Stimulated activated naive CD8-positive, alpha-beta T cell treated with anti-CD3 and anti-CD28 coated beads, Interleukin-15, Interleukin-2, amounts not matched to agents 100 ng/mL and 50 ng/mL, for 24 hours (primary cell): ENCODE measurements at regions not wholly inside any gene's neighbourhood (a gene's known extent, or its start where the extent isn't known, plus 50 kb on each side); places are given as distances from the start of the nearest gene placed in this dataset.
"Not testable (repeated sequence)": the region's sequence is repeated elsewhere in the genome, so short reads cannot be mapped to it uniquely, and the experiment has no call there.

Experiments
- H3K27ac Mint-ChIP-seq: one replicate; pipeline ENCODE4 v1.8.0; 2021; ENCODE audit warnings: mild to moderate bottlenecking, mixed read lengths
- H3K27me3 Mint-ChIP-seq: one replicate; pipeline ENCODE4 v1.8.0; 2021; ENCODE audit warnings: mixed read lengths
- H3K36me3 Mint-ChIP-seq: one replicate; pipeline ENCODE4 v1.8.0; 2021; ENCODE audit warnings: low read depth, mixed read lengths
- H3K4me1 Mint-ChIP-seq: one replicate; pipeline ENCODE4 v1.8.0; 2021; ENCODE audit warnings: low read depth, mixed read lengths
- H3K4me3 Mint-ChIP-seq: one replicate; pipeline ENCODE4 v1.8.0; 2021; ENCODE audit warnings: mild to moderate bottlenecking, mixed read lengths
- H3K9me3 Mint-ChIP-seq: one replicate; pipeline ENCODE4 v1.8.0; 2021; ENCODE audit warnings: mixed read lengths

GRCh38 chr17:68766640-68767039 is 165.5 kb upstream of the FAM20A start:
- H3K4me1 Mint-ChIP-seq, result peaks cover 5% of the 10 kb centered on the region
- H3K27ac Mint-ChIP-seq, result no peak overlapping the region
- no peaks in the 10 kb centered on the region for H3K36me3 Mint-ChIP-seq
- H3K9me3 Mint-ChIP-seq, result no peaks in the 10 kb centered on the region
- H3K4me3 Mint-ChIP-seq, result no peak overlapping the region
- peaks cover 3% of the 10 kb centered on the region for H3K27me3 Mint-ChIP-seq

DNA sequence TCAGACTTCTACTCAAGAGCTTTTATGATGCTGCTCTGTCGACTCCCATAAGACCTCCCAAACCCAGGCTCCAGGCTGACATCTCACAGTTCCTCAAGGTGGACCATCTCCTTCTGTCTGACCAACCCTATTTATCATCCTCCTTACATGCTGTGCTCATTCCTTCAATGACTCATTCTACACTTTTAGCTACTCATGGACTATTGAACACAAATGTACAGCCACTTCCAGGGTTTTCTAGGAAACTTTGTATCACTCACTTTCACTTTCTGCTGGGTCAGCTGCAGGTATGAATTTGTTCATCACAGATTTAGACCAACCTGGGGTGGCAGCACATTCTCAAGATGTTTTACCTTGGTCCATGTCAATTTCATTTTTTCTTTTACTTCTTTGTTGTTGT is 162.4 kb upstream of the FAM20A start:
- H3K36me3 Mint-ChIP-seq, result no peaks in the 10 kb centered on the region
- peaks cover 6% of the 10 kb centered on the region for H3K27me3 Mint-ChIP-seq
- H3K9me3 Mint-ChIP-seq, result no peaks in the 10 kb centered on the region
- no peak overlapping the region for H3K4me3 Mint-ChIP-seq
- peaks cover 13% of the 10 kb centered on the region for H3K4me1 Mint-ChIP-seq
- no peak overlapping the region for H3K27ac Mint-ChIP-seq

- Mint-ChIP-seq H3K27ac (no peak overlapping the region), H3K4me1 (peaks cover 13% of the 10 kb centered on the region), H3K9me3 (no peaks in the 10 kb centered on the region), H3K27me3 (peaks cover 7% of the 10 kb centered on the region), H3K4me3 (no peak overlapping the region), H3K36me3 (no peaks in the 10 kb centered on the region)
Measured at GRCh38 chr17:68762911-68763310, 161.7 kb upstream of the FAM20A start.

GRCh38 chr17:68760141-68760475 is 158.9 kb upstream of the FAM20A start:
- Mint-ChIP-seq H3K9me3 (peaks cover 3% of the 10 kb centered on the region), H3K36me3 (no peaks in the 10 kb centered on the region), H3K4me3 (peak overlapping the region; percentile 78), H3K4me1 (peaks cover 13% of the 10 kb centered on the region), H3K27me3 (peaks cover 10% of the 10 kb centered on the region), H3K27ac (no peak overlapping the region)

GRCh38 chr17:68759343-68760140 is 158.4 kb upstream of the FAM20A start:
- H3K9me3 Mint-ChIP-seq, result peaks cover 3% of the 10 kb centered on the region
- peak overlapping the region; percentile 78 for H3K4me3 Mint-ChIP-seq
- peaks cover 10% of the 10 kb centered on the region for H3K27me3 Mint-ChIP-seq
- peaks cover 13% of the 10 kb centered on the region for H3K4me1 Mint-ChIP-seq
- H3K27ac Mint-ChIP-seq, result peak overlapping the region; percentile 67
- H3K36me3 Mint-ChIP-seq, result no peaks in the 10 kb centered on the region

DNA sequence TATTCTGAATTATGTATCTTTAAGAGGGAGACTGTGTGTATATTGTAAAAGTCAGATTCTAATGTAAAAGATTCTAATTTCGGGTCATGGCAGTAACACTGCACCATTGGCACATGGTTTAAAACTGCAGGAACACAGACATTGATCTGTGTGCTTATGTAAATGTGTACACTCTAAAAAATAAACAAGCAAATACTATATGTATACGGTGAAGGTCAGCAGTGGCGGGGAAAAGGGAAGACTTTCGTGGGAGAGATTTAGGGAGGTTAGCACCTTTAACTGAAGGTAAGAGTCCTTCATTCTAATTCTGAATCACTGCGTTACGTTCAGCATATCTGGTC is 157.8 kb upstream of the FAM20A start:
- Mint-ChIP-seq H3K9me3 (peaks cover 3% of the 10 kb centered on the region), H3K27me3 (peaks cover 10% of the 10 kb centered on the region), H3K36me3 (no peaks in the 10 kb centered on the region)

DNA sequence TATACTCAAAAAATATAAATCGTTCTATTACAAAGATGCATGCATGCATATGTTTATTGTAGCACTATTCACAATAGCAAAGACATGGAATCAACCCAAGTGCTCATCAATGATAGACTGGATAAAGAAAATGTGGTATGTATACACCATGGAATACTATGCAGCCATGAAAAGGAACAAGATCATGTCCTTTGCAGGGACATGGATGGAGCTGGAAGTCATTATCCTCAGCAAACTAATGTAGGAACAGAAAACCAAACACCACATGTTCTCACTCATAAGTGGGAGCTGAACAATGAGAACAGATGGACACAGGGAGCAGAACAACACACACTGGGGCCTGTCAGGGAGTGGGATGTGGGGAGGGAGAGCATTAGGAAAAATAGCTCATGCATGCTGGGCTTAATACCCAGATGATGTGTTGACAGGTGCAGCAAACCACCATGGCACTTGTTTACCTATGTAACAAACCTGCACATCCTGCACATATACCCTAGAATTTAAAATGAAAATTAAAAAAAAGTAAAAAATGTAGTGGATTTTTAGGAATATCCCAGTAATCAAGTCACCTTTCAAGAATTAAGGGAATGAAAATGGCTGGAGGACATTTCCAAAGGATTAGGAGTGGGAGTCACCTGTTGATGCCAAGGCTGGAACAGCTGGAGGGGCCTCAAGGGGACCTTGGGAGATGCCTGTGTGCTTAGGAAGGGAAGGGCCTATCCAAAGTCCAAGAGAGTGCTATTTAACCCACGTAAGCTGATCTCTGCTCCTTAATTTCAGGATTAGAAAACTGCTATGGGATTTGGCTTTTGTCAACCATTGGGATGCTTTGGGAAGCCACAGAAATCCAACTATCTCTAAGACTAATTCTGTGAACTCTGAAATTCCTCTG is 156.9 kb upstream of the FAM20A start:
- H3K27me3 Mint-ChIP-seq, H3K36me3 Mint-ChIP-seq, H3K27ac Mint-ChIP-seq, H3K4me1 Mint-ChIP-seq, H3K4me3 Mint-ChIP-seq, H3K9me3 Mint-ChIP-seq: not testable (repeated sequence)

More for the DNA sequence above, 157.8 kb upstream of the FAM20A start:
- Mint-ChIP-seq H3K27ac (peak overlapping the region; percentile 38), H3K4me1 (peaks cover 13% of the 10 kb centered on the region), H3K4me3 (no peak overlapping the region)

- peaks cover 9% of the 10 kb centered on the region for H3K27me3 Mint-ChIP-seq
- no peaks in the 10 kb centered on the region for H3K4me1 Mint-ChIP-seq
- no peak overlapping the region for H3K27ac Mint-ChIP-seq
Measured at GRCh38 chr17:68753985-68754769, 153.0 kb upstream of the FAM20A start.

GRCh38 chr17:68750208-68750562 is 149.0 kb upstream of the FAM20A start:
- Mint-ChIP-seq H3K4me1 (no peaks in the 10 kb centered on the region), H3K4me3 (no peak overlapping the region), H3K36me3 (no peaks in the 10 kb centered on the region), H3K9me3 (no peaks in the 10 kb centered on the region), H3K27ac (no peak overlapping the region), H3K27me3 (peaks cover 9% of the 10 kb centered on the region)

More at GRCh38 chr17:68753985-68754769, 153.0 kb upstream of the FAM20A start:
- no peaks in the 10 kb centered on the region for H3K36me3 Mint-ChIP-seq
- H3K4me3 Mint-ChIP-seq, result no peak overlapping the region
- peaks cover 3% of the 10 kb centered on the region for H3K9me3 Mint-ChIP-seq

DNA sequence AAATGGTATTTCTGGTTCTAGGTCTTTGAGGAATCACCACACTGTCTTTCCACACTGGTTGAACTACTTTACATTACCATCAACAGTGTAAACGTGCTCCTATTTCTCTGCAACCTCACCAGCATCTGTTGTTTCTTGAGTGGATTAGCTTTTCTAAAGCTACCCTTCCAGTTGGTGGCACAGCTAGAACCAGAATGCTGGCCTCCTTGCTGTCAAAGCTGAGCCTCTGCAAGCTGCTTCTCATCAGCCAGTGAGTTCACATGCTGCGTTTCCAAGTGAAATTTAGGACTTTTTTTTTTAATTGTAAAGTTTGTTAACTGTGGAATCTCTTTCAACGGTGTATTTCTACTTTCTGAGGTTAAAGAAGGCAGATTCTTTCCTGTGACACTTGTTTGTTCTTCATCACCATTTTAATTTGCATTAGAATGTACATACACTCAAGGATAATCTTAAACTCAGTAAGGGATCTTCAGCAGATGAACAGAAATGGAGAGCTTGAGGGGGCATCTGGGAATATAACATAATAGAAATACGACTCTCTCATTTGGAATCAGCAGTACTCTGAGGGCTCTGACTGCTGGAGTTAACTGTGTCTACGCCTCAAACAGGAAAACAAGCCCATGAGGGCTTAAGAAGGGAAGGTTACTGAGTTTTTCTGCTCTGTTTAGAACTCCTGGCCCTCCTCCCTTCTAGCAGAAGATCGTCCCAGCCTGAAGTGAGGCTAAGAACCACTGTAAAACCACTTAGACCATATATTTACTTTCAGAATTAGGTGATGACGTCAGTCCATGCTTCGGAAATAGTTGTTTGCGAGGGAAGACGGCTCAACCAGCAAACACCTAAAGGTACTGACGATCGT is 148.4 kb upstream of the FAM20A start:
- H3K27ac Mint-ChIP-seq, result no peak overlapping the region
- no peak overlapping the region for H3K4me3 Mint-ChIP-seq
- H3K9me3 Mint-ChIP-seq, result no peaks in the 10 kb centered on the region
- no peaks in the 10 kb centered on the region for H3K36me3 Mint-ChIP-seq
- H3K27me3 Mint-ChIP-seq, result peaks cover 9% of the 10 kb centered on the region
- no peaks in the 10 kb centered on the region for H3K4me1 Mint-ChIP-seq

GRCh38 chr17:68748381-68748780 is 147.2 kb upstream of the FAM20A start:
- Mint-ChIP-seq H3K27ac (no peak overlapping the region), H3K27me3 (peaks cover 16% of the 10 kb centered on the region), H3K9me3 (no peaks in the 10 kb centered on the region), H3K4me3 (no peak overlapping the region), H3K4me1 (no peaks in the 10 kb centered on the region), H3K36me3 (no peaks in the 10 kb centered on the region)

DNA sequence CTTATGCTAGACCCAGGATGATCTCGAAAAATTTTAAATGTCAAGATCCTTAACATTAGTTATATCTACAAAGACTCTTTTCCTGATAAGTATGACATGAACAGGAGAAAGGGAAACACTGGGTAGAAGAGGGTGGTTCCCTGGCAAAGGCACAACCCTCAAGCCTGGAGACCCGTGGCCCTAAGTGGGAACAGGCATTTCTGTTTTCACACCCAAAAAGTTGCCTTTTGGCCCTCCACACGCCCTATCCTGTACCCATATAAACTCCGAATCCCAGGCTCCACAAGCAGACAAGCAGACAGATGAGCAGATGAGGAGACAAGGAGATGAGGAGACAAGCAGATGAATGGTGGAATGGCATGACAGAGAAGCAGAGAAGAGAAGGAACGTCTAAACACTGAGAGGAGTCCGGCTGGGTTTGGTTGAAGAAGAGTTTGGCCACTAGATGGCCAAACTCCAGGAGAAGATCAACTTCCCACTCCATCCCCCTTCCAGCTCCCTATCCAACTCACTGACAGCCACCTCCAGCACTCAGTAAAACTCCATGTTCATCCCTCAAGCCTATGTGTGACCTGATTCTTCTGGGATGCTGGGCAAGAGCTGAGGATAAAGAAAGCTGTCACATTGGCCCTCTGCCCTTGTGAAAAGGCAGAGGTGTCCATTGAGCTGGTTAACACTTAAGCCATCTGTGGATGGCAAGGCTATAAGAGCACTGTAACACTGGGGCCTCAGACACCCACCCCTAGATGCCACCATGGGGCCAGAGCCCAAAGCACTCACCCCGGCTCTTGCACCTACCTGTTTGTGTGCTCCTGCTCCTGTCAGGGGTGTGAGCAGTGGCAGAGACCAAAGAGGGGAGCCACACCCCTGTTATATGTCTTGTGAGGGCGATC is 139.6 kb upstream of the FAM20A start:
- Mint-ChIP-seq H3K27ac (no peak overlapping the region), H3K9me3 (no peaks in the 10 kb centered on the region), H3K4me3 (no peak overlapping the region), H3K4me1 (no peaks in the 10 kb centered on the region), H3K27me3 (peaks cover 29% of the 10 kb centered on the region), H3K36me3 (no peaks in the 10 kb centered on the region)

DNA sequence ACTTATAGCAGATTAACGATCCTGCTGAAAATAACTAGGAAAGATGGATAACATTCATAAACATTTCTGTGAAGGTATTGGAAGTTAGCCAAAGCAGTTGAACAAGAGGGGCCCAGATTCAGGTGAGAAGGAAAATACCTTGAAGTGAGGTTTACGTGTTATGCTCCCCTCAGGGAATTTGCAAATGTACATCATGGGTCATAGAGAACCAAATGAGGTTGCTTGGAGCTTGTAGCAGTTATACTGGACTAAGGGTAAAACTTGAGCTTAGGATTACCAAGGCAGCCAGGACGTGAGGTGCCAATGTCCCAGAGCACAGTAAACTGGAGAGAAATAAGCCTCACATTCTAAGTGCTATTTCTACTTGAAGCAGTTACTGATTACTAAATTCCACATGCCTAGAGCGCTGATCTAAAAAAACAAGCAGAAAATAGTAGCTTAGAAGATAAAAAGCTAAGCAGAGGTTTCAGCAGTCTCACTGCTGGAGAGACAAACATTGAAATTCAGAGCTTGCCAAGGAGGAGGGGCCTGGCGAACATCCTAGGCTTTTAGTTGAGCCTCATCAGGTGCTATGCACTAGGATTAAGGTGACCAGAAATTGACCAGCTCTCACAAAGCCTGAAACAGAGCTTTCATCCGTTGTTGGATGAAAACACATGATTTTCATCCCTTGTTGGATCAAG is 136.7 kb upstream of the FAM20A start:
- peaks cover 22% of the 10 kb centered on the region for H3K27me3 Mint-ChIP-seq
- no peak overlapping the region for H3K27ac Mint-ChIP-seq
- H3K9me3 Mint-ChIP-seq, result no peaks in the 10 kb centered on the region
- no peak overlapping the region for H3K4me3 Mint-ChIP-seq
- H3K36me3 Mint-ChIP-seq, result no peaks in the 10 kb centered on the region
- no peaks in the 10 kb centered on the region for H3K4me1 Mint-ChIP-seq
